Parathyroid adenoma (tissue), 2 donors: ENCODE measurements at regions not wholly inside any gene's neighbourhood (a gene's known extent, or its start where the extent isn't known, plus 50 kb on each side); places are given as distances from the start of the nearest gene placed in this dataset.

Source experiments
- H2AFZ ChIP-seq: fragments of 300-600 bp; sonication (generic); one replicate; pipeline ENCODE4 v1.7.0; 2017; ENCODE audit warnings: antibody characterized with exemption, mild to moderate bottlenecking
- H3K27ac ChIP-seq: fragments of 300-600 bp; sonication (generic); one replicate; pipeline ENCODE4 v1.7.0; 2017
- H3K27me3 ChIP-seq: fragments of 300-600 bp; sonication (generic); one replicate; pipeline ENCODE4 v1.7.0; 2017; ENCODE audit warnings: low read length; ENCODE audit not compliant: control insufficient read depth, insufficient read depth
- H3K36me3 ChIP-seq: fragments of 300-600 bp; sonication (generic); one replicate; pipeline ENCODE4 v1.7.0; 2017; ENCODE audit warnings: low read length; ENCODE audit not compliant: control insufficient read depth, insufficient read depth
- H3K4me1 ChIP-seq: fragments of 300-600 bp; sonication (generic); one replicate; pipeline ENCODE4 v1.7.0; 2017; ENCODE audit warnings: control low read depth
- H3K4me2 ChIP-seq: fragments of 300-600 bp; sonication (generic); one replicate; pipeline ENCODE4 v1.7.0; 2017; ENCODE audit warnings: low read length
- H3K4me3 ChIP-seq: fragments of 300-600 bp; sonication (generic); one replicate; pipeline ENCODE4 v1.7.0; 2017; ENCODE audit warnings: low read depth, low read length
- H3K79me2 ChIP-seq: fragments of 300-600 bp; sonication (generic); one replicate; pipeline ENCODE4 v1.7.0; 2017; ENCODE audit warnings: control low read depth
- H3K9ac ChIP-seq: fragments of 300-600 bp; sonication (generic); one replicate; pipeline ENCODE4 v1.7.0; 2017; ENCODE audit warnings: mild to moderate bottlenecking
- H3K9me3 ChIP-seq: fragments of 300-600 bp; sonication (generic); one replicate; pipeline ENCODE4 v1.7.0; 2017; ENCODE audit warnings: low read length; ENCODE audit not compliant: control insufficient read depth
- CTCF ChIP-seq: fragments of 300-600 bp; sonication (generic); IDR thresholded peaks from one replicate; pipeline ENCODE4 v1.7.0; 2017; ENCODE audit warnings: antibody characterized with exemption, mild to moderate bottlenecking
- donor health status: primary hyperparathyroidism.

DNA sequence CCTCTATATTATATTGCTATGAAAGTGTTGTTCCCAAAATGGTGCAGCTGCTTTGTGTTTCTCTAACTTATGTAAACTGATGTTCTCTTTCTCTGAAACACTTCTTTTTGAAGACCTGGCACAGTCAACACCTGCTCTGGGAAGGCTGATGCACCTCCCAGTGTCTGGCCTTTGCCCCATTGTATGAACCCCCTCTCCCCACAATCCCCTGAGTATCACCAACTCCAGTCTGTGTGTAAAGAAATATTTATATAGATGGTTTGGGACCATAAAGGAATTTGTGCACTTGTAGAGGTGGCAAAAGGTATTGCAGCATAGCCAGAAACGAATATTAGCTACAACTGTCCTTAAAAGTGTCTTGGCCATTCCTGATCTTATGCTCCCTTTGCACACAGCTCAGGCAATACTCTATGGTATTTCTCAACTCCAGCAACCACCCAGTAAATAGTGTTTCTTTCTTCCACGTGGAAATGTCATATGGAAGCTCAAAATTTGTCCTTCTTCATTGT is 365.2 kb upstream of the DDI1 start:
- H3K27me3 ChIP-seq, result no peaks in the 10 kb centered on the region
- H3K36me3 ChIP-seq, result no peaks in the 10 kb centered on the region
- H3K9ac ChIP-seq, result no peak overlapping the region
- no peaks in the 10 kb centered on the region for H3K79me2 ChIP-seq
- no peak overlapping the region for H3K4me3 ChIP-seq
- TF ChIP-seq CTCF, result no peak
- no peaks in the 10 kb centered on the region for H3K4me1 ChIP-seq
- no peak overlapping the region for H2AFZ ChIP-seq
- H3K27ac ChIP-seq, result no peak overlapping the region
- no peaks in the 10 kb centered on the region for H3K9me3 ChIP-seq
- H3K4me2 ChIP-seq, result no peak overlapping the region

DNA sequence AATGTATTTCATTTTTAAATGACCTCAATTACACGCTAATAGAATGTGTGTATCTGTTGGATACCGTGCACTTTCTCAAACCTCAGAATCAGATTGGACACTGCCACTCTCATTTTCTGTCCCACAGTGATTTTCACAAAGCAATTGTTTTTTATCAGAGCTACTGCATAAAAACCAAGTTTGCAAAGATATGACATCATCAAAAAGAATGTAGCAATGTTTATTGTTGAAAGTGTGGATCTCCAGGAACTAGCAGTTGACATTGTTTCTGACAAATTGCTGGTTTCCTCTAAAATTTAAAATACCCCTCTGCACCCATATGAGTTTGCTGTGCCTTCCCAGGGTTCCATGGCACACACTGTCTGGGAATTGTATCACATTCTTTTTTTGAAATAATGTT is 362.7 kb upstream of the DDI1 start:
- no peak overlapping the region for H3K4me3 ChIP-seq
- H3K79me2 ChIP-seq, result no peaks in the 10 kb centered on the region
- no peak overlapping the region for H2AFZ ChIP-seq
- H3K27me3 ChIP-seq, result no peaks in the 10 kb centered on the region
- no peak for TF ChIP-seq CTCF
- no peaks in the 10 kb centered on the region for H3K9me3 ChIP-seq
- no peak overlapping the region for H3K4me2 ChIP-seq
- no peaks in the 10 kb centered on the region for H3K36me3 ChIP-seq
- no peaks in the 10 kb centered on the region for H3K4me1 ChIP-seq
- H3K27ac ChIP-seq, result no peak overlapping the region
- H3K9ac ChIP-seq, result no peak overlapping the region

GRCh38 chr11:103676413-103676812 is 360.0 kb upstream of the DDI1 start:
- no peak overlapping the region for H2AFZ ChIP-seq
- H3K9ac ChIP-seq, result no peak overlapping the region
- no peaks in the 10 kb centered on the region for H3K36me3 ChIP-seq
- H3K4me3 ChIP-seq, result no peak overlapping the region
- H3K79me2 ChIP-seq, result no peaks in the 10 kb centered on the region
- H3K27ac ChIP-seq, result no peak overlapping the region
- no peak for TF ChIP-seq CTCF
- no peaks in the 10 kb centered on the region for H3K27me3 ChIP-seq
- no peaks in the 10 kb centered on the region for H3K4me1 ChIP-seq
- no peaks in the 10 kb centered on the region for H3K9me3 ChIP-seq
- no peak overlapping the region for H3K4me2 ChIP-seq

GRCh38 chr11:103680826-103681225 is 355.6 kb upstream of the DDI1 start:
- H3K79me2 ChIP-seq, result no peaks in the 10 kb centered on the region
- H3K4me1 ChIP-seq, result no peaks in the 10 kb centered on the region
- no peak overlapping the region for H3K4me2 ChIP-seq
- no peak overlapping the region for H3K4me3 ChIP-seq
- no peaks in the 10 kb centered on the region for H3K9me3 ChIP-seq
- H3K9ac ChIP-seq, result no peak overlapping the region
- no peaks in the 10 kb centered on the region for H3K27me3 ChIP-seq
- no peak for TF ChIP-seq CTCF
- H3K27ac ChIP-seq, result no peak overlapping the region
- no peak overlapping the region for H2AFZ ChIP-seq
- no peaks in the 10 kb centered on the region for H3K36me3 ChIP-seq

DNA sequence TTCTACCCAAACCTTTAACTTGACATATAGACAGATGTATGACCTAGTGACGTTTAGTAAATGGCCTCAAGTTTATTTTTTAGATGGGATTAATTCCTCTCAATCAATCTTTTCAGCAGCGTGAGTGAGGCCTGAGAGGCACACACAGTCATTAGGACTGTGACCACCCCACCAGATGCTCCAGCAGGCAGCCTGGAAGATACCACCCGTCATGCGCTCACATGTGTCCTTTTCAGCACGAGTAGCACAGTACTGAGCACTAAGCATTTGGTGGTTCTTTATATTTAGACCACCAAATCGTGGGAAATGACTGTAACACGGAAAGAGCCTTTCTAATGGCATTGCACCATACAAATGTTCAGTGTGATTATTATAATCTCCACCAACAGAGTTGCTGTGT is 354.6 kb upstream of the DDI1 start:
- Histone ChIP-seq H3K4me3 (no peak overlapping the region), H3K4me2 (no peak overlapping the region), H3K79me2 (no peaks in the 10 kb centered on the region), H3K9me3 (no peaks in the 10 kb centered on the region), H3K27ac (no peak overlapping the region), H3K27me3 (no peaks in the 10 kb centered on the region), H3K4me1 (no peaks in the 10 kb centered on the region), H3K9ac (no peak overlapping the region), H3K36me3 (no peaks in the 10 kb centered on the region), H2AFZ (no peak overlapping the region)
- TF ChIP-seq CTCF, result no peak
